Medulla oblongata (tissue), 1 donor: ENCODE measurements at regions not wholly inside any gene's neighbourhood (a gene's known extent, or its start where the extent isn't known, plus 50 kb on each side); places are given as distances from the start of the nearest gene placed in this dataset.

ENCODE experiments used
- DNase-seq: peaks from one replicate; pipeline ENCODE4 v3.0.0-alpha.2; 2015; ENCODE audit errors: extremely low spot score

- no peak for DNase-seq
Measured at GRCh38 chr18:29084120-29084519, 907.2 kb upstream of the CDH2 start.

DNA sequence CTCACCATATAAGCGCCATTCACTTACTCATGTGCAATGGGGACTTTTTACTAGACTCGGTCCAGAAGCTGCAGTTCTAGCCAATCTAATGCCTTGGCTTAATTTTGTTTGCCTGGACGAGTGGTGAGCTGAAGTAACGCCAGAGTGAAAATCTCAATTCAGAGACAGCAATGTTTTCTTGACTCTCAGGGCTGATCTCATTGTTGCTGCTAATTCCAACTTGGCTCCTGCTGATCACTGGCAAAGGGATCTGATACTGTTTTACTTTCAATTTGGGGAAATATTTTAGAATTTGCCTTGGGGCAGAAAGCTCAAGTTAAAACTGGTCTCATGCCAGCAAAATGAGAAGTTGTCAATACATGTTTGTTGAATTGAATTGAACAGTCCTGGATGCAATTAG lies 906.6 kb upstream of the CDH2 start:
- DNase-seq: peak; percentile 60

- no peak for DNase-seq
Measured at GRCh38 chr18:29080946-29081345, 904.0 kb upstream of the CDH2 start.

GRCh38 chr18:29078273-29078672 lies 901.3 kb upstream of the CDH2 start:
- DNase-seq: no peak

- DNase-seq: no peak
Measured at GRCh38 chr18:29077344-29077743, 900.4 kb upstream of the CDH2 start.

GRCh38 chr18:29076645-29077044 lies 899.7 kb upstream of the CDH2 start:
- DNase-seq: no peak

- no peak for DNase-seq
Measured at GRCh38 chr18:29074147-29074546, 897.2 kb upstream of the CDH2 start.

GRCh38 chr18:29071869-29072268 lies 894.9 kb upstream of the CDH2 start:
- no peak for DNase-seq

GRCh38 chr18:29063346-29063745 lies 886.4 kb upstream of the CDH2 start:
- no peak for DNase-seq

GRCh38 chr18:29062921-29063320 lies 886.0 kb upstream of the CDH2 start:
- DNase-seq: no peak

DNA sequence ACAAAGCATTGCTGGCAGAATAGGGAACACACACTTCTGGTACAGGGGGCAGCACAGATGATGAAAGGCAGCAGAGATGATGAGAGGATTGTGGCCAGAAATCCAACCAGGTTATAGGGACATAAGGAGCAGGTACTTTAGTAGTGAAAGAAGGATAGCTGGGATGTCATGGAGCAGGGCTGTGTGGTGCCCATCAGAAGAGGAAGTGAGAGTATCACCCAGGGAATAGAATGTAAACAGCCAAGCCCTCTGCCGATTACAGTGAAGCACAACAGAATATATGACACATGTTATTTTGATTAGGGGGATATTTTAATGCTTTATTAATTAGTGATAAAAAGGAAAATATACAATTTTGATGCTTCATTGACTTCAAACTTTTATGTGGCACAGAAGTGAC lies 883.4 kb upstream of the CDH2 start:
- no peak for DNase-seq

- no peak for DNase-seq
Measured at GRCh38 chr18:29057703-29058102, 880.8 kb upstream of the CDH2 start.

DNA sequence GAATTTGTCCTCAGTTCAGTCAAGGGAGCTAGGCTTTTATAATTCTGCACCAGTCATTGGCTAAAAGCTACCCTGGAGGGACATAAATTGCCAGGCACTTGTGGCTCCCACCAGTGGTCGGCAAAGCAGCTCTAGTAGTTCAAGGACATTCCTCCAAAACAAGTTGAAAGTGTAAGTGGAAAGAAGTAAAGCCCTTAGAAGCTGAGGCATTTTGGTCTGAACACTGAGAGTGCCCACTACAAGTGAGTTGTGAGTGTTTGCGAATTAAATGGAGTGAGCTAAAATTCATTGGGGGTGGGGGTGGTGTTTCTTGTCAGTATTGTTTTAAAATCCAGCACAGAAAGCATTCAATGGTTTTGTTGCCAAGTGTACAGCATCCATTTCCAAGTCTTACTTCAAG lies 879.9 kb upstream of the CDH2 start:
- DNase-seq: no peak

GRCh38 chr18:29041976-29042375 lies 865.0 kb upstream of the CDH2 start:
- DNase-seq: no peak

DNA sequence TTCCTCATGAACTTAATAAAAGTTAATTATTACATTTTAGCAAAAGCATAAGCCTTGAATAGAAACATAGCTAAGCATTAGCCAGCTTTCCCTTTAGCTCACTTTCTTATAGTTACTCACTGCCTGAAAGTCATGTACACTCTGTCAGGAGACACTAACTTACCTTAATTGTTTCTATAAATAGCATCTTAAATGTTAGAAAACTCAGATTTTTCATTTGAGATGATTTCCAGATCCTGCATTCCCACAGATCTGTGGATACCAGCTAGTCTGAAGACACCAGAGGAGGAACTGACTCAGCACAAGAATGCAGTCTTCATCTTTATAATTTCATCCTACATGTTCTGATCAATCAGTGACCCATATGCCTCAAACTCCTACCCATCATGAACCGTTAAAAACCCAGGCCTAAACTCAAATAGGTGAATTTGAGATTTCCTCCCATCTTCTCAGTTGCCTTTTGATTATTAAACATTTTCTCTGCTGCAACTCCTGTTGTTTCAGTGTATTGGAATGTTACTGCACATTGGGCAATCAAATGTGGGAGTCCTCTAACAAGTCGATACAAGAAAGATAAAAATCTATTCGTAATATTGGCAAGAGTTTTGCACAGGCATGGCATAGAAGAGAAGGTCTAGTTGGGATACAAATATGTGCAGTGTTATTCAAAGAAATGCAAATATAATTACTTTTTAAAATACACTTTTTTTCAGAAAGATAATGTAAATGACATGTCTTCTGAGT lies 857.4 kb upstream of the CDH2 start:
- DNase-seq: no peak

GRCh38 chr18:29028560-29028959 lies 851.6 kb upstream of the CDH2 start:
- DNase-seq: no peak

DNA sequence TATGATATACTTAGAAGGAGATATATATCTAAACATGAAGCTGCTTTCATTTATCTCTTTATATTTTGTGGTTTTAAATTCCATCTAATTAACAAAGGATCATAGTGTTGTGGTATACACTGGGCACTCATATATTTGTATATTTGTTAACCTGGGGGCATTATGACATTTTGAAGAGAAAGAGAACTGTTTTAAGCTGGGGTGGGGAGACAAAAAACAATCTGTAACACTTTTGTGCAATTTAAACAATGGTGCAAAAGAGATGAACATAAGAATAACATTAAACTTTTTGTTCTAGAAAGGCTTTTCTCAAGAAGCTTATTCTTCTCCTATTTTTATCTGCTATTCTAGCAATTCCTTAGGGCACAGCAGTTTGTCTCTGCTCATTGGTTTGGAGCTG lies 842.0 kb upstream of the CDH2 start:
- no peak for DNase-seq

DNA sequence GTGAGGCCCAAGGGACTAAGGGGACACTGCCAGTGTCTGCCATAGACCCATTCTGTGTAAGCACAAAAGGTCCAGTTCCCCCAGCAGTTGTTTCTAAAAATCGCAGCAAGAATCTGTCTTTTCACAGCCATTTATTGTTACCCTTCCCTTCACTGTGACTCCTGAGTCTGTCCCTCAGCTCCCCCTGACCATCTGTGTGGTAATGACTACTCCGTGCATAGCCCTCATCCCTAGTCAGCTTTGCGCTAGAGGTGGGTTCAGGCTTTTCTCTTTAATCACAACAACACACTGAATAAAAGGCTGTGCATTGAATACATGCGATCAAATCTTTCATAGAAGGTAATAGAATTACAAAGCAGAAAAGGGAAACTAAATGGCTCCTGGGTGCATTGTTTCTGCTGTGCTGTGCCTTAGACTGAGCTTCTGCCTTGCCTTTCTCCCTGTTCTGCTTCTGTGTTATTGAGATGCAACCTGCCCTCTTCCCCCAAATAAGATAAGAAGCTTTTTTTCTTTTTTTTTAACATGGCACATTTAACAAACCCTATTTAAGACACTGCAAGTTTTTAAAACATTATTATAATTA lies 836.0 kb upstream of the CDH2 start:
- no peak for DNase-seq

DNA sequence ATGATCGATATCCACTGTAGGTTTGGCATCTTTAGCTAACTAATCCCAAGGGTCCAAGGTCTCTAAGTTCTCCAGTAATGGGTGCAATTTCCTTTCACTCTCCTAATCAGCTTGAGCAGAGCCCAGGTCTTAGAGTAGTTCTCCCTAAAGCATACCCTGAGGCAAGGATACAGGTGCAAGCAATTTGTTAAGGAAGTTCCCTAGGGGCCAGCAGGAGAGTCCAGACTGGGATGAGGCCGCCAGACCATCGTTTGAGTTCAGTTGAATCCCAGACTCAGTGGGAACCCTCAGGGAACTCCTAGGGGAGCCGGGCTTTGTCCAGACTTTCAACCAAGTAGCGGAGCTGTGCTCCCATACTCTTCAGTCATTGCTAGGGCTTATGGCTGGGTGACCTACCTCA lies 835.4 kb upstream of the CDH2 start:
- no peak for DNase-seq

DNA sequence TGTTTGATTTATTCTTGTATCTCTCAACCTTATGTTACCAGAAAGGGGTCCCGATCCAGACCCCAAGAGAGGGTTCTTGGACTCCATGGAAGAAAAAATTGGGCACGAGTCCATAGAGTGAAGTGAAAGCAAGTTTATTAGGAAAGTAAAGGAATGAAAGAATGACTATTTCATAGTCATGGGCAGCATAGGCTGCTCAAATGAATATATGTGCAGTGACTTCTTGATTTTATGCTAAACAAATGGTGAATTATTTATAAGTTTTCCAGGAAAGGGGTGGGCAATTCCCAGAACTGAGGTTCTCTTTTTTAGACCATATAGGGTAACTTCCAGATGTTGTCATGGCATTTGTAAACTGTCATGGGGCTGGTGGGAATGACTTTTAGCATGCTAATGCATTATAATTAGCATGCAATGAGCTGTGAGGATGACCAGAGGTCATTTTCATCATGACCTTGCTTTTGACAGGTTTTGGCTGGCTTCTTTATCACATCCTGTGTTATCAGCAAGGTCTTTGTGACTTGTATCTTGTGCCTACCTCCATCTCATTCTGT lies 832.4 kb upstream of the CDH2 start:
- no peak for DNase-seq

DNA sequence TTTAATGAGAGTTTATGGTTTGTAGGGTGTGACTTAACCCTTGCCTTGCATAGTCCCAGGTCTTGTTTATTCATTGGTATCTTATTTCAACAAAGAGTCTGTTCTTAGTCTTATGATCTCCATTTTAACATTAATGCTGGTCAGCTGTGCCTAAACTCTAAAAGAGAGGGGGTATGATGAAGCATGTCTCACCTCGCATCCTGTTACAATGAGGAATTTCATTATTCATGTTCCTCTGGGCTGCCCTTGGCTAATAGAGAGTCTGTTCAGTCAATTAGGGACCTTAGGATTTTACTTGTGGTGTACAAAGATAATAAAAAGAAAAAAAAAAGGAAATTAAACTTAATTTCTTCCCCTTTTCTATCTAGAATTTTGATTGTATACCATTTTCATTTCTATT lies 831.9 kb upstream of the CDH2 start:
- DNase-seq: no peak

DNA sequence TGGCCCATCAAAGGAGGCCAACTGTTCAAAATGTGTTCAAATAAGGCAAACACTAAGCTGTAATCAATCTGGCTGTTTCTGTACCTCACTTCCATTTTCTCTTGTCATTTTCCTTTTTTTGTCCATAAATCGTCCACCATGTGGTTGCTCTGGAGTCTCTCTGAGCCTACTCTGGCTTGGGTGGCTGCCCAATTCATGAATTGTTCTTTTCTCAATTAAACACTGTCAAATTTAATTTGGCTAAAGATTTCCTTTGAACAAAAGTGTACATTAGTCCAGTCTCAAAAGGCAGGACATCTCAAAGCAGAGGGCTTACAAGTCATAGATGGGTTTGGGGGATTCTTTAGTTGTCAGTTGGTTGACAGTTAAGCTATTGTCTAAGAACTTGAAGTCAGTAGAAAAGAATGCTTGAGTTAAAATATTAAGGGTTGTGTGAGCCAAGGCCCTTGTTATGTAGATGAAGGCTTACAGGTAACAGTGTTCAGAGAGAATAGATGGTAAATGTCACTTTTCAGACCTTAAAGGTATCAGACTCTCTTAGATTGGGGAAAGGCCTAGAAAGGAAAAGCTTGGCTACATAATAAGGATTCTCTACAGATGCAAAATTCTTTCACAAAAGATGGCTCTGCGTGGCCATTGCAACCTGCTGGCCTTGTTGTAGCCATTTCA lies 831.2 kb upstream of the CDH2 start:
- DNase-seq: no peak

DNA sequence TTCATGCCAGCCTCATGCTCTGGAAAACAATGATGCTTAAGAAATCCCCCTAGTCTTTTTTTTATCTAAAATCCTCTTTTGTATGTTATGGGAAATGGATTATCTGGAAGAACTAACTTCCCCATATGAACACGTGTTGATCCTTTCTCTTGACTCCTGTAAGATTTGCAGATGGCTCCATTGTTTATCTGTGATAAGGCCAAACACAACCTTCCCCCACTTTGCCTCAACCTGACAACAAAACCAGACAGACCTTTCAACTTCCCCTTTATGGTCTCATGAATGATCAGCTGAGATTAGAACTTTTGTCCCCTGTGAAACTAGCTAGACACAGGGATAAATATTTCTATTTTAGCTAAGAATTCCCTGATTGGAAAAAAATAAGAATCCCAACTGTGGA lies 828.0 kb upstream of the CDH2 start:
- no peak for DNase-seq
